PC-3 (cell line): ENCODE measurements at regions not wholly inside any gene's neighbourhood (a gene's known extent, or its start where the extent isn't known, plus 50 kb on each side); places are given as distances from the start of the nearest gene placed in this dataset.

Source experiments
- ATAC-seq: fragments of 200-7000 bp; cut with Tn5 transposase; 2 replicates; pipeline ENCODE4 v1.9.1; 2020; ENCODE audit warnings: mild to moderate bottlenecking, moderate library complexity
- BruUV-seq: library from RNA; stranded (reverse); fragments of 400-500 nt; replicated peaks from 2 replicates; lab custom pipeline; 2021; lab: Mats Ljungman, UMichigan
- CTCF ChIA-PET: fragments of 300-600 bp; sonication (Branson Sonifier 250); formaldehyde crosslinking; loops from one replicate; lab custom pipeline; 2022; ENCODE audit warnings: antibody characterized with exemption; lab: Charles Lee
- POLR2A ChIA-PET: fragments of 300-600 bp; sonication (Branson Sonifier 250); formaldehyde crosslinking; loops from one replicate; lab custom pipeline; 2022; ENCODE audit warnings: antibody characterized with exemption; ENCODE audit not compliant: unreplicated experiment; lab: Charles Lee
- DNase-seq: peaks from one replicate; pipeline ENCODE4 v3.0.0-alpha.2; 2015
- H2AFZ ChIP-seq: fragments of 300-600 bp; sonication (generic); 2 replicates; pipeline ENCODE4 v1.6.0; 2016; ENCODE audit warnings: antibody characterized with exemption, low read length
- H3F3A ChIP-seq: fragments of 300-600 bp; sonication (generic); one replicate; pipeline ENCODE4 v1.6.0; 2017; ENCODE audit warnings: antibody characterized with exemption, low read length, control low read depth, mild to moderate bottlenecking; ENCODE audit not compliant: unreplicated experiment
- H3K27ac ChIP-seq: fragments of 300-600 bp; sonication (generic); 2 replicates; pipeline ENCODE4 v1.5.1; 2016; ENCODE audit warnings: mild to moderate bottlenecking, low read length
- H3K27me3 ChIP-seq: fragments of 300-600 bp; sonication (generic); 2 replicates; pipeline ENCODE4 v1.6.1; 2016; ENCODE audit warnings: low read length, mixed read lengths
- H3K36me3 ChIP-seq: fragments of 300-600 bp; sonication (generic); 2 replicates; pipeline ENCODE4 v1.6.1; 2016; ENCODE audit warnings: low read depth, mixed run types, low read length, mixed read lengths
- H3K4me1 ChIP-seq: fragments of 300-600 bp; sonication (generic); 2 replicates; pipeline ENCODE4 v1.5.1; 2016; ENCODE audit warnings: low read length; ENCODE audit not compliant: insufficient read depth
- H3K4me2 ChIP-seq: fragments of 300-600 bp; sonication (generic); 2 replicates; pipeline ENCODE4 v1.6.0; 2016; ENCODE audit warnings: low read length
- H3K4me3 ChIP-seq: fragments of 300-600 bp; sonication (generic); 2 replicates; pipeline ENCODE4 v1.5.1; 2016; ENCODE audit warnings: mild to moderate bottlenecking, low read length, mixed read lengths
- H3K79me2 ChIP-seq: fragments of 300-600 bp; sonication (generic); 2 replicates; pipeline ENCODE4 v1.6.1; 2017; ENCODE audit warnings: low read length, mixed read lengths
- H3K9ac ChIP-seq: fragments of 300-600 bp; sonication (generic); 2 replicates; pipeline ENCODE4 v1.6.0; 2016; ENCODE audit warnings: mild to moderate bottlenecking, low read length
- H3K9me2 ChIP-seq: fragments of 300-600 bp; sonication (generic); replicated peaks from 2 replicates; pipeline ENCODE4 v1.6.1; 2016; ENCODE audit warnings: mixed run types, low read length, mixed read lengths
- H3K9me3 ChIP-seq: fragments of 300-600 bp; sonication (generic); 2 replicates; pipeline ENCODE4 v1.6.1; 2016; ENCODE audit warnings: low read length, mixed read lengths
- H4K20me1 ChIP-seq: fragments of 300-600 bp; sonication (generic); 2 replicates; pipeline ENCODE4 v1.6.1; 2016; ENCODE audit warnings: low read length, mixed read lengths
- EZH2 ChIP-seq: fragments of 300-600 bp; sonication (generic); IDR thresholded peaks from one replicate; pipeline ENCODE4 v1.6.1; 2017; ENCODE audit warnings: antibody characterized with exemption, mild to moderate bottlenecking, low read length; ENCODE audit not compliant: unreplicated experiment
- EZH2phosphoT487 ChIP-seq: fragments of 300-600 bp; sonication (generic); IDR thresholded peaks from 2 replicates; pipeline ENCODE4 v1.6.1; 2018; ENCODE audit warnings: mild to moderate bottlenecking, antibody characterized with exemption, low read length, borderline replicate concordance
- intact Hi-C: fragments of 100-400 bp; cut with micrococcal nuclease; formaldehyde crosslinking; loops from 2 replicates; pipeline ENCODE4 v1.9.0; 2023
- TF ChIP-seq, protein P1 (sequence below): fragments of 300-600 bp; sonication (generic); conservative IDR thresholded peaks from 2 replicates; pipeline ENCODE4 v1.5.1; 2017; ENCODE audit warnings: antibody characterized with exemption, low read depth, mild to moderate bottlenecking, low read length

DNA sequence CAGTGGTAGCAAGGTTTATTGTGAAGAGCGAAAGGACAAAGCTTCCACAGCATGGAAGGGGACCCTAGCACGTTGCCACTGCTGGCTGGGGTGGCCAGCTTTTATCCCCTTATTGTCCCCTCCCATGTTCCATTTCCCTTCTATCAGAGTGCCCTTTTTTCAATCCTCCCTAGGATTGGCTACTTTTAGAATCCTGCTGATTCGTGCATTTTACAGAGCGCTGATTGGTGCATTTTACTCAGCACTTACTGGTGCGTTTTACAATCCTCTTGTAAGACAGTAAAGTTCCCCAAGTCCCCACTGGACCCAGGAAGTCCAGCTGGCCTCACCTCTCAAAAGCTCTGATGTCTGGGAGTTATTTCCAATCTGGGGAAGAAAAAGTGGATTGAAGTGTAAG lies 90.1 kb downstream of the CD8B2 start:
- ChIA-PET POLR2A (no interaction called here), CTCF (interaction anchor here (0.6 kb wide), 1 partner anchor 84 kb away, joined by 3 read pairs; no protein-coding TSS in a partner anchor)
- Histone ChIP-seq H3K4me3 (no peak overlapping the region), H3K9ac (no peak overlapping the region), H3K4me2 (no peak overlapping the region), H2AFZ (no peak overlapping the region), H3K9me2 (no peaks in the 10 kb centered on the region), H3F3A (no peaks in the 10 kb centered on the region), H3K27ac (no peak overlapping the region), H3K4me1 (no peaks in the 10 kb centered on the region), H3K79me2 (no peaks in the 10 kb centered on the region), H3K36me3 (no peaks in the 10 kb centered on the region), H3K9me3 (no peaks in the 10 kb centered on the region), H3K27me3 (peaks cover 76% of the 10 kb centered on the region), H4K20me1 (no peaks in the 10 kb centered on the region)
- intact Hi-C loops = no loop called here
- TF ChIP-seq EZH2phosphoT487 (no peak), EZH2 (no peak)
- TF ChIP-seq, protein P1, sequence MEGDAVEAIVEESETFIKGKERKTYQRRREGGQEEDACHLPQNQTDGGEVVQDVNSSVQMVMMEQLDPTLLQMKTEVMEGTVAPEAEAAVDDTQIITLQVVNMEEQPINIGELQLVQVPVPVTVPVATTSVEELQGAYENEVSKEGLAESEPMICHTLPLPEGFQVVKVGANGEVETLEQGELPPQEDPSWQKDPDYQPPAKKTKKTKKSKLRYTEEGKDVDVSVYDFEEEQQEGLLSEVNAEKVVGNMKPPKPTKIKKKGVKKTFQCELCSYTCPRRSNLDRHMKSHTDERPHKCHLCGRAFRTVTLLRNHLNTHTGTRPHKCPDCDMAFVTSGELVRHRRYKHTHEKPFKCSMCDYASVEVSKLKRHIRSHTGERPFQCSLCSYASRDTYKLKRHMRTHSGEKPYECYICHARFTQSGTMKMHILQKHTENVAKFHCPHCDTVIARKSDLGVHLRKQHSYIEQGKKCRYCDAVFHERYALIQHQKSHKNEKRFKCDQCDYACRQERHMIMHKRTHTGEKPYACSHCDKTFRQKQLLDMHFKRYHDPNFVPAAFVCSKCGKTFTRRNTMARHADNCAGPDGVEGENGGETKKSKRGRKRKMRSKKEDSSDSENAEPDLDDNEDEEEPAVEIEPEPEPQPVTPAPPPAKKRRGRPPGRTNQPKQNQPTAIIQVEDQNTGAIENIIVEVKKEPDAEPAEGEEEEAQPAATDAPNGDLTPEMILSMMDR = no peak
- no peak for DNase-seq
- ATAC-seq = no peak
- no TSS peak for BruUV-seq

DNA sequence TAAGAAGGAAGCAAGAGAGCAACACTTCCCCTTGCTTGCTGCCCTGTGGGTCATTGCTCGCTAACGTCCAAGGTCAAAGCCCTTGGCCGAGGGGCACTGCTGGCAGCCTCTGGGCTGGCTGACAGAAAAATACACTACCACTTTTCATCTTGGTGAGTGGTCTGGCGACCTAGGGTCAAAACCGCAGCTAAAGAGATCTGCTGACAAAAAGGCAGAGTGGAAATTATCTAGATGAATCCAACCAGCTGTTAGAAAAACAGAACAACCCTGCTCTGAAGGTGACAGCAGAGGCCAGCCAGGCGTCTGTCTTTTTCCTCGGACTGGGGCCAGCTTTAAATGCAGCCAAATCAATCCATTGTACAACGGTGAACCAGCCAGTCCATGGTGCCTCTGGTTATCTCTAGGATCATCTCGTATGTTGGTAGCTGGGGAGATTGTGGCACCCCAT lies 92.6 kb downstream of the CD8B2 start:
- POLR2A ChIA-PET = no interaction called here
- CTCF ChIA-PET = no interaction called here
- ATAC-seq (no peak), DNase-seq (no peak)
- Histone ChIP-seq H2AFZ (no peak overlapping the region), H3K79me2 (no peaks in the 10 kb centered on the region), H3K4me1 (no peaks in the 10 kb centered on the region), H3F3A (no peaks in the 10 kb centered on the region), H3K4me3 (no peak overlapping the region), H3K27ac (no peak overlapping the region), H3K4me2 (no peak overlapping the region), H3K36me3 (no peaks in the 10 kb centered on the region), H3K27me3 (peaks cover 68% of the 10 kb centered on the region), H3K9me2 (no peaks in the 10 kb centered on the region), H3K9ac (no peak overlapping the region), H3K9me3 (no peaks in the 10 kb centered on the region), H4K20me1 (no peaks in the 10 kb centered on the region)
- TF ChIP-seq EZH2phosphoT487 (no peak), EZH2 (no peak)
- TF ChIP-seq, protein P1 = no peak
- no TSS peak for BruUV-seq
- intact Hi-C loops = loop anchor here (5.0 kb wide), 1 partner anchor 477 kb away; no protein-coding TSS in a partner anchor

GRCh38 chr2:106580241-106580640 lies 93.1 kb downstream of the CD8B2 start:
- no peak overlapping the region for H3K4me3 ChIP-seq
- DNase-seq (no peak), ATAC-seq (no peak)
- H2AFZ ChIP-seq = no peak overlapping the region
- H3K9me3 ChIP-seq = no peaks in the 10 kb centered on the region
- H4K20me1 ChIP-seq = no peaks in the 10 kb centered on the region
- H3K36me3 ChIP-seq = no peaks in the 10 kb centered on the region
- BruUV-seq = no TSS peak
- intact Hi-C loops = loop anchor here (5.0 kb wide), 1 partner anchor 478 kb away; no protein-coding TSS in a partner anchor
- H3K9ac ChIP-seq = no peak overlapping the region
- TF ChIP-seq, protein P1 = no peak
- TF ChIP-seq EZH2 (no peak), EZH2phosphoT487 (no peak)
- no peak overlapping the region for H3K4me2 ChIP-seq
- CTCF ChIA-PET = no interaction called here
- H3K9me2 ChIP-seq = no peaks in the 10 kb centered on the region
- H3K79me2 ChIP-seq = no peaks in the 10 kb centered on the region
- POLR2A ChIA-PET = no interaction called here
- H3K4me1 ChIP-seq = no peaks in the 10 kb centered on the region
- H3K27ac ChIP-seq = no peak overlapping the region
- no peaks in the 10 kb centered on the region for H3F3A ChIP-seq
- peaks cover 65% of the 10 kb centered on the region for H3K27me3 ChIP-seq
